Activated CD4-positive, alpha-beta T cell treated with anti-CD3 and anti-CD28 coated beads, Interleukin-2, Interleukin-6, amounts not matched to agents 100 ng/mL and 50 ng/mL, durations not matched to agents 16 hours and 8 hours (primary cell): ENCODE measurements at regions not wholly inside any gene's neighbourhood (a gene's known extent, or its start where the extent isn't known, plus 50 kb on each side); places are given as distances from the start of the nearest gene placed in this dataset.

Source experiments
- DNase-seq: peaks from one replicate; pipeline ENCODE4 v3.0.0-alpha.2; 2020

GRCh38 chr13:34654647-34655046 is 287.4 kb upstream of the NBEA start:
- DNase-seq = no peak

GRCh38 chr13:34655554-34655953 is 286.5 kb upstream of the NBEA start:
- DNase-seq = no peak

GRCh38 chr13:34657716-34658115 is 284.4 kb upstream of the NBEA start:
- DNase-seq = no peak

DNA sequence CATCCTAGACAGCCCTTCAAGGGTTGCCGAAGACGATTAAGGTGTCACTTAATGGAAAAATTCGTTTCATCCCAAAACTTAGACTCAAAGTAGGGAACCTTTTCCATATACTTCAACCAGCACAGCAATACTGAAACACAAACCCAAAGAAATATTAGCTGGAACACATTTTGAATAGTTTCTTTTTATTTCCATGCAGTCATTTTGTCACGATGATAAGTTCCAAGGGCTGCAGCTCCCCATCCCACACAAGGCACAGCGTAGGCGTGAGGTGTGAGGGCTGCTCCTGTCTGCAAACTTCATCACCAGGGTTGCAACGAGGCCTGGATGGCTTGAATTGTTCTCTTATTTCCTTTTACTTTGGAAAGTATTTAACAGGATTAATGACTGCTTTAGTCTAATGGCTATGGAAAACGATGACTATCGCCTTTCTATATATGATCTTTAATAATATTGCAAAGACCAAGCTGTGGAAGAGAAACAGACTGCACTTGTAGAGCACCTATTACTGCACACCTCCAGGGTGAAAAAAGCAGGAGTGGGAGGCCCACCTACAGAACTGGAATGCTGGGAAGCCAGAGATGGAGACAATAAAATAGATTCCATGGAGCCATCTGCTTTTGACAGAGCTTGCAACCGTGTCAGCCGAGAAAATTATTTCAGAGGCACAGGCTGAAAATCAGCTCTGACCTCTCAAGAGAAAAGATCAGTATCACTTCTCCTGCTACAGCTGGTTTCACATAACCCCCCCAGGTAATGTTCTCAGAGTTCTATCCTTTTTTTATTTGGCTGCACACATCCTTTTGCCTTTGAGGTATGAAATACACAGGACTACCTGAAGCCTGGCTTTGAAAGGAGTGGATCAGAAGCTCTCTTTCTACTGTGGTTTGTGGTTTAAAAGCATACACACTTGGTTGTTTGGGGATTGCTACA is 274.5 kb upstream of the NBEA start:
- no peak for DNase-seq

GRCh38 chr13:34671137-34671536 is 270.9 kb upstream of the NBEA start:
- no peak for DNase-seq

- no peak for DNase-seq
Observed at GRCh38 chr13:34672631-34673030, 269.4 kb upstream of the NBEA start.

- no peak for DNase-seq
Observed at GRCh38 chr13:34675626-34676025, 266.4 kb upstream of the NBEA start.

GRCh38 chr13:34678154-34678553 is 263.9 kb upstream of the NBEA start:
- DNase-seq = no peak

GRCh38 chr13:34681405-34681955 is 260.6 kb upstream of the NBEA start:
- no peak for DNase-seq

DNA sequence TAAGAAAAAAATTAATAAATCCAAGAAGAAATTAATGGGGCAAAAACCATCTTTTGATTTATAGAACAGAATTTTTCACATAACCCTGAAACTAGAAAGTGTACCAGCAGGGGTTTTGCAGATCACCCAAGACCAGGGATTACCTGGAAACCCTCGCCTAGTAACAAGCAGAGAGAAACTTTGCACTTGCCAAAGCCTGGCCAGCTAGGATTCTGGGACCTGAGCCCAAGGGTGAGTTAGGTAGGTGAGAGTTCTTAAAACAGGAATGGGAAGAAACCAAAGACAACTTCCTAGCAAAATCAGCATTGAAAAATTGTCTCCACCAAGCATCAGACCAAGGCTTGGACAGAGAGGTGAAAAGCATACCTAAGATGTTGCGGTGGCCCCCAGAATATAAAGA is 247.0 kb upstream of the NBEA start:
- no peak for DNase-seq

DNA sequence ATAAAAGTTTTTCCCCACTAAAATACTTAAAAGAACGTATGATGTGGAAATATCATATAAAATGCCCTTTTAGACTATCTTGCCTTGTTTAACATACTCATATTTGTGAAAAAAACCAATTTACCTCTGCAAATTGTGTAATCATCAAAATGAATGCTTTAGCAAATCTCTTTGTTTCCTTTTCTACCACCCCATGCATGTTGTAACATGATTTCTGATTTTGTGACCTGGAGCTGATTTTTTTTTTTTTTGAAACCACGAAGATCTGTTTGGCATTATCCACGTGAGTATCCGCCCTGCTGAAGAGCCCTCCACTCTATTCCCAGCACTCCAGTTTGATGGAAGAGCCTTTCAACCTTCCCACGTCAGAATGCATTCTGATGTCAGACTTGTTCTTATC is 245.8 kb upstream of the NBEA start:
- no peak for DNase-seq

GRCh38 chr13:34696741-34697140 is 245.3 kb upstream of the NBEA start:
- no peak for DNase-seq

GRCh38 chr13:34698945-34699344 is 243.1 kb upstream of the NBEA start:
- no peak for DNase-seq

- DNase-seq = no peak
Observed at GRCh38 chr13:34700155-34700554, 241.9 kb upstream of the NBEA start.

- DNase-seq = no peak
Observed at GRCh38 chr13:34701919-34702318, 240.2 kb upstream of the NBEA start.

GRCh38 chr13:34708566-34709313 is 233.3 kb upstream of the NBEA start:
- DNase-seq = no peak

GRCh38 chr13:34719060-34719875 is 222.8 kb upstream of the NBEA start:
- DNase-seq = no peak

DNA sequence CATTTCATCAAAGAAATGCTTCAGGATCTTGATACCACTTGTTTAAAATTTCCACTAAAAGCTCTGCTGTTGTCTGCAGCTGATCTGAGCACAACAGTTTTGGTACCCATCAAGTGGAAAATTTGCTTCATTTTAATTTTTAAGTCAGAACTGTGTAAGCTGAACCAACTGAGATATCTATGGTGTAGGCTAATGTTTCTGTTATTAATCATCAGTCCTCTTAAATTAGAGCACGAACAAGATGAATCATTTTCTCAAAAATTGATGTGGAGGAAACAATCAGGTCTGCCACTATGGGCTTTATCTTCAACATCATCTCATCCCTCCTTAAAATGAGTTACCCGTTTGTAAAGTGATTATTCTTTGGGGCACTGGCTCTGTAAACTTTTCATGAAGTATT is 221.5 kb upstream of the NBEA start:
- no peak for DNase-seq

GRCh38 chr13:34721631-34722595 is 220.2 kb upstream of the NBEA start:
- no peak for DNase-seq

- no peak for DNase-seq
Observed at GRCh38 chr13:34722922-34723321, 219.1 kb upstream of the NBEA start.

DNA sequence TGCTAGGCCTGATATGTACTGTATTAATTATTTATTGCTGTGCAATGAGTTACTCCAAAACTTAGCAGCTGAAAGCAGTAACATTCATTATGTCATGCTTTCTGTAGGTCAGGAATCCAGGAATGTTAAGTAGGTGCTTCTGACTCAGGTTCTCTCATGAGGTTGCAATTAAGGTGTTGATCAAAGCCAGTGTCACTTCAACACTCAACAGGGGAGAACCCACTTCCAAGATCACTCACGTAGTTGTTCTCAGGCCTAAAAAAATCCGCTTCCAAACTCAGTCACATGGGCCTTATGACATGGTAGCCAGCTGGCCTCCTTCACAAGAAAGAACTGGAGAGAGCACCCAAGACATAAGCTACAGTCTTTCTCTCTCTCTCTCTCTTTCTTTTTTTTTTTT is 211.1 kb upstream of the NBEA start:
- no peak for DNase-seq

GRCh38 chr13:34731486-34731885 is 210.6 kb upstream of the NBEA start:
- DNase-seq = no peak
